Transverse colon (tissue), 4 donors: ENCODE measurements at regions not wholly inside any gene's neighbourhood (a gene's known extent, or its start where the extent isn't known, plus 50 kb on each side); places are given as distances from the start of the nearest gene placed in this dataset.
"Not testable (repeated sequence)": the region's sequence is repeated elsewhere in the genome, so short reads cannot be mapped to it uniquely, and the experiment has no call there.

Experiments used
- DNase-seq: peaks from one replicate; pipeline ENCODE4 v3.0.0-alpha.2; 2019
- H3K27ac ChIP-seq, 4 donors: fragments of 200-600 bp; sonication (generic); 2 replicates each; pipeline ENCODE4 v1.5.1; 2016 to 2018; ENCODE audit warnings: inconsistent platforms in 4 of 4
- H3K27me3 ChIP-seq: fragments of 200-600 bp; sonication (generic); 2 replicates; pipeline ENCODE4 v1.5.1; 2017; ENCODE audit warnings: inconsistent platforms
- H3K36me3 ChIP-seq, 4 donors: fragments of 200-600 bp; sonication (generic); 2 replicates each; pipeline ENCODE4 v1.5.1; 2017 to 2019; ENCODE audit warnings: inconsistent platforms in 4 of 4
- H3K4me1 ChIP-seq, 4 donors: fragments of 200-600 bp; sonication (generic); 2 replicates each; pipeline ENCODE4 v1.5.1; 2017 to 2020; ENCODE audit warnings: inconsistent platforms in 4 of 4
- H3K4me3 ChIP-seq, 4 donors: fragments of 200-600 bp; sonication (generic); 1 replicate in 1 of 4; 2 replicates in 3 of 4; pipeline versions ENCODE4 v1.5.1 to v1.6.1; 2017 to 2019; ENCODE audit warnings: inconsistent platforms in 4 of 4
- H3K9me3 ChIP-seq, 2 donors: fragments of 200-600 bp; sonication (generic); 2 replicates each; pipeline ENCODE4 v1.5.1; 2017 to 2019; ENCODE audit warnings: inconsistent platforms in 2 of 2
- CTCF ChIP-seq, 5 experiments: fragments of 200-600 bp in 3 of 5; fragments of 450-650 bp in 2 of 5; sonication (generic) in 3 of 5; IDR thresholded peaks; 1 replicate in 2 of 5; 2 replicates in 3 of 5; pipeline ENCODE4 v1.5.1; 2016 to 2017; ENCODE audit warnings: antibody characterized with exemption in 5 of 5, inconsistent platforms in 3 of 5, mild to moderate bottlenecking in 2 of 5, moderate library complexity in 1 of 5
- EP300 ChIP-seq: sonication (generic); formaldehyde crosslinking; IDR thresholded peaks from one replicate; pipeline ENCODE4 v1.6.1; 2017; ENCODE audit warnings: antibody characterized with exemption, low read depth
- POLR2A ChIP-seq: fragments of 450-650 bp; IDR thresholded peaks from one replicate; pipeline ENCODE4 v1.6.1; 2016; ENCODE audit warnings: antibody characterized with exemption, mild to moderate bottlenecking, moderate library complexity
- POLR2AphosphoS5 ChIP-seq, 3 donors: sonication (generic); formaldehyde crosslinking; IDR thresholded peaks; one replicate each; pipeline ENCODE4 v1.6.1; 2016; ENCODE audit warnings: antibody characterized with exemption in 3 of 3
- WGBS, 2 donors: methylation state at CpG; one replicate each; pipeline ENCODE4 v1.1.5; 2018; ENCODE audit warnings: low coverage in 1 of 2; 5-methylcytosine and 5-hydroxymethylcytosine counted together
- in situ Hi-C, 4 donors: fragments of 200-750 bp; cut with MboI; loops; one replicate each; pipeline versions ENCODE4 v1.15.0 to v1.15.1; 2017; ENCODE audit warnings: low sequenced_read_pairs in 3 of 4, low pct_ligation_motif_present in 1 of 4, low pct_unique_long_range_greater_than_20kb in 1 of 4
- intact Hi-C: fragments of 100-400 bp; cut with DNase I; formaldehyde crosslinking; loops from one replicate; pipeline ENCODE4 v1.15.1; 2023; ENCODE audit warnings: low total_unique reads

GRCh38 chr10:118892255-118892654 is 137.3 kb upstream of the NANOS1 start:
- no peaks in the 10 kb centered on the region for H3K36me3 ChIP-seq
- no peaks in the 10 kb centered on the region for H3K27me3 ChIP-seq
- no peaks in the 10 kb centered on the region for H3K4me1 ChIP-seq
- H3K4me3 ChIP-seq = no peak overlapping the region
- intact Hi-C loops (no loop called here), in situ Hi-C loops (loop anchor here in 1 of 4 donors (25.0 kb wide), 2 partner anchors 105 to 330 kb away; no protein-coding TSS in a partner anchor)
- H3K27ac ChIP-seq = no peak overlapping the region
- no peaks in the 10 kb centered on the region for H3K9me3 ChIP-seq
- TF ChIP-seq EP300 (no peak), POLR2A (no peak), CTCF (IDR thresholded peaks at IDR 0.05) (no peak), POLR2AphosphoS5 (IDR thresholded peaks at IDR 0.05) (no peak)
- WGBS, 2 donors = 17% methylated on average over 1 of the region's 1 CpG; no CpG with 5 or more reads in 1 of the 2 donors
- DNase-seq = no peak

GRCh38 chr10:118894891-118895290 is 134.6 kb upstream of the NANOS1 start:
- H3K9me3 ChIP-seq = not testable (repeated sequence)

GRCh38 chr10:118900617-118901016 is 128.9 kb upstream of the NANOS1 start:
- Histone ChIP-seq H3K27ac (no peak overlapping the region), H3K4me3 (no peak overlapping the region), H3K27me3 (no peaks in the 10 kb centered on the region), H3K9me3 (no peaks in the 10 kb centered on the region), H3K36me3 (no peaks in the 10 kb centered on the region), H3K4me1 (no peaks in the 10 kb centered on the region)
- no peak for DNase-seq
- intact Hi-C loops = no loop called here
- TF ChIP-seq POLR2AphosphoS5 (IDR thresholded peaks at IDR 0.05) (no peak), EP300 (no peak), CTCF (IDR thresholded peaks at IDR 0.05) (no peak), POLR2A (no peak)
- in situ Hi-C loops = no loop called here
- 84 to 92% methylated on average over 4 to 9 of the region's 9 CpGs for WGBS, 2 donors

More at GRCh38 chr10:118894891-118895290, 134.6 kb upstream of the NANOS1 start:
- DNase-seq, H3K4me3 ChIP-seq, H3K4me1 ChIP-seq, intact Hi-C loops, H3K27me3 ChIP-seq, H3K27ac ChIP-seq, H3K36me3 ChIP-seq: not testable (repeated sequence)
- WGBS, 2 donors = 95% methylated on average over 18 of the region's 25 CpGs; no CpG with 5 or more reads in 1 of the 2 donors
- in situ Hi-C loops = loop anchor here in 1 of 4 donors (25.0 kb wide), 2 partner anchors 108 to 333 kb away; no protein-coding TSS in a partner anchor

GRCh38 chr10:118901380-118901779 is 128.1 kb upstream of the NANOS1 start:
- Histone ChIP-seq H3K4me1 (no peaks in the 10 kb centered on the region), H3K4me3 (no peak overlapping the region), H3K9me3 (no peaks in the 10 kb centered on the region), H3K27ac (no peak overlapping the region), H3K36me3 (no peaks in the 10 kb centered on the region), H3K27me3 (no peaks in the 10 kb centered on the region)
- in situ Hi-C loops = no loop called here
- TF ChIP-seq EP300 (no peak), POLR2AphosphoS5 (IDR thresholded peaks at IDR 0.05) (no peak), POLR2A (no peak), CTCF (IDR thresholded peaks at IDR 0.05) (no peak)
- DNase-seq = no peak
- 71 to 79% methylated on average over 4 of the region's 4 CpGs for WGBS, 2 donors
- intact Hi-C loops = no loop called here

GRCh38 chr10:118901906-118902305 is 127.6 kb upstream of the NANOS1 start:
- H3K4me3 ChIP-seq = no peak overlapping the region
- TF ChIP-seq CTCF (IDR thresholded peaks at IDR 0.05) = no peak
- TF ChIP-seq POLR2AphosphoS5 (IDR thresholded peaks at IDR 0.05) = no peak
- TF ChIP-seq EP300 = no peak
- TF ChIP-seq POLR2A = no peak
- H3K4me1 ChIP-seq = no peaks in the 10 kb centered on the region
- no peaks in the 10 kb centered on the region for H3K9me3 ChIP-seq
- H3K36me3 ChIP-seq = no peaks in the 10 kb centered on the region
- no peak for DNase-seq
- no peak overlapping the region for H3K27ac ChIP-seq
- no peaks in the 10 kb centered on the region for H3K27me3 ChIP-seq
- WGBS, 2 donors = 68 to 75% methylated on average over 4 of the region's 4 CpGs
- intact Hi-C loops (no loop called here), in situ Hi-C loops (no loop called here)

GRCh38 chr10:118902656-118903055 is 126.9 kb upstream of the NANOS1 start:
- H3K4me1 ChIP-seq, intact Hi-C loops, H3K27ac ChIP-seq, in situ Hi-C loops, DNase-seq, H3K36me3 ChIP-seq, H3K9me3 ChIP-seq, H3K4me3 ChIP-seq, H3K27me3 ChIP-seq: not testable (repeated sequence)
- 89 to 100% methylated on average over 4 to 5 of the region's 5 CpGs for WGBS, 2 donors
